ENCODE measurements at regions not wholly inside any gene's neighbourhood (a gene's known extent, or its start where the extent isn't known, plus 50 kb on each side); places are given as distances from the start of the nearest gene placed in this dataset.

DNA sequence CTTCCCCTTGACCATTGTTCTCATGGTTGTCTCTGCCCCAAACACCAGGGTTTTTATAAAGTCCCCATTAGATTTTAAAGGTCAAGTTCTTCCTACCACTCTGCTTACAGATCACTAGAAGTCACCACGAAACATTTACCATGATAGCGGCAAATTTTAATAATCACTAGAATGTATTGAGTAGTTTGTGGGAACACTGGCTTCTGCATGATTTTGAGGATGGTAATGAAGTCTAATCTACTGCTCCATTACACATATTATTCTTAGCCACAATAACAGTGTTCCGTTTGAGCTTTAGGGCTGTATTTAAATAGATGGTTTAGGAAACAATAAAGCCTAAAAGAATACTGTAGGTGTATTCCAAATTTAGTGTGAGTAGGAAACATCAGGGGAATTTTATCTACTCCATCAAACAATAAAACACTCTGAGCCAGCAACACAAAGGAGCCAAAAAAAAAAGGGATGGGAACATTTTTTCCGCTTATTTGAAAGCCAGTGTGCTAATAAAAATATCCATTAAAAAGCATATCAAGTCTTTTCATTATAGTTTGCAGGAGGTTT lies 49.7 kb downstream of the KLF12 start:
- no peak for DNase-seq (ENCODE audit: low spot score)

- no peak for DNase-seq (ENCODE audit: low spot score)
Measured at GRCh38 chr13:74082741-74083160, 51.5 kb downstream of the KLF12 start.

GRCh38 chr13:74080762-74081161 lies 53.4 kb downstream of the KLF12 start:
- DNase-seq (ENCODE audit: low spot score): no peak

DNA sequence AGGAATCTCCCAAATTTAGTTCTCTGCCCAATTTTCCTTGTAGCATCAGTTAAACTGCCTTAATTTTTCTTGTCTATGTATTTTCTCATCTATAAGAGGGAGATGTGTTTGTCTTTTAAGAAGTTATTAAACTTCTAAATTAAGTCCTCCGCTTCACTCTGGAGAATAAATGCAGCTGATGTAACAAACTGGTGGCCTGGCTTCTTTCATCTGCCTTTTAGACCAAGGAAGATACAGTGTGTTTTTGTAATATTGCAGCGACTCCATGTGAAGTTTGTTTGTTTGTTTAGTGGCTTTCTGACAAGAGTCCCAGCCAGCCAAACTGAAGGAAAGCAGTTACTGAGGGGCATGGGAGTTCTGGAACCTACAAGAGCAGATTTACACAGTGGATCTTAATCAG lies 56.4 kb downstream of the KLF12 start:
- no peak for DNase-seq (ENCODE audit: low spot score)

GRCh38 chr13:74077375-74077774 lies 56.8 kb downstream of the KLF12 start:
- DNase-seq (ENCODE audit: low spot score): no peak

GRCh38 chr13:74074723-74075122 lies 59.5 kb downstream of the KLF12 start:
- DNase-seq (ENCODE audit: low spot score): peak; percentile 44

DNA sequence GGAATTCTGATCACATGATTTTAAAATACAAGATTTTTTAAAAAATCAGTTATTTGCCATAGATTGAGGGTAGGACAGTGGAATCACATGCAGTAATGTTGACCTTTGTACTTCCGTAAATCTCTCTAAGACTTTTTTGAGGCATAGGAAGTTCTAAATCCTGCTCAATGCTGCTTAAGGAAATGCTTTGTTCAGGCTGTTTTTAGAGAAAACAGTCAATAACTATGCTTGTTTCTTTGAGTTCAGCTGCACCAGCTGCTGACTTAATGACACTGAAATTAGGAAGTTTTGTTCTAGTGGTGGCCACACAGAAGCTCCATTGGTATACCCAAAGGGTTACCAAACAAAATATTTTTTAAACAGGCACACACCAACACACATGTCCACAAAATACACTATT lies 60.9 kb downstream of the KLF12 start:
- DNase-seq (ENCODE audit: low spot score): no peak

DNA sequence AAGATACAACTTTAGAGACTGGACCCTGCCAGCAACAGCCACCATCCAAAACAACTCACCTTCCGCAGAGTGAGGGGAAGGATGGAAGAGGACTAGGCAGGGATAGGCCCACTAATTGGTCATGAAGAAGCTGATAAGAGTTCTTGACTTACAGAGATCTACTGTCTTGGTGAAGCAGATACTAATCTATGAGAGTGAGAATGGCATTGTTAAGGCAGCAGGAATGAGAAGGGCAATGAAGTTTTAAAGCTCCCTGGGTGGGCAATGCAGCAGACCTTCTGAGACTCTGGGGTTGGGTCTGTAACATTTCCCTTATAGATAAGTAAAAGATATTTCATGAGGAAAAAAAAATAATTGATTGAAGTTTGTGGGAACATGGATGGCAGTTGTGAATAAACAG lies 63.7 kb downstream of the KLF12 start:
- no peak for DNase-seq (ENCODE audit: low spot score)

GRCh38 chr13:74070065-74070464 lies 64.1 kb downstream of the KLF12 start:
- no peak for DNase-seq (ENCODE audit: low spot score)

GRCh38 chr13:74068471-74068870 lies 65.7 kb downstream of the KLF12 start:
- DNase-seq (ENCODE audit: low spot score): no peak

DNA sequence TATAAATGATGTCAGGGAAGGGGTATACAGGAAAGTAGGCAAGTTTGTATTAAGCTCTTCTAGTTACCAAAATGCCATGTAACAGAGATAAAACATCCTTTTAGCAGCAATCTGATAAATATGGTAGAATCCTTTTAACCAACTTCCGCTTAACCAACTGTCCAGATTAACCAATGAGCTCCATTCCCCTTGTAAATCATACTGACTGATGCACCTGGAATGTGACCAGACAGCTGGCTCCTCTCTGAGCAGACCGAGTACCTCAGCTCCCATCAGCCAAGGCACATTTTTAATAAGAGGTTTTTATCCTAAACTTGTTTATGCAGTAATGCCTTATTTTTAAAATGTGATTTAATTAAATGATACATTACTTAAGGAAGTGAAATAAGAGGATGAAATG lies 66.4 kb downstream of the KLF12 start:
- no peak for DNase-seq (ENCODE audit: low spot score)

DNA sequence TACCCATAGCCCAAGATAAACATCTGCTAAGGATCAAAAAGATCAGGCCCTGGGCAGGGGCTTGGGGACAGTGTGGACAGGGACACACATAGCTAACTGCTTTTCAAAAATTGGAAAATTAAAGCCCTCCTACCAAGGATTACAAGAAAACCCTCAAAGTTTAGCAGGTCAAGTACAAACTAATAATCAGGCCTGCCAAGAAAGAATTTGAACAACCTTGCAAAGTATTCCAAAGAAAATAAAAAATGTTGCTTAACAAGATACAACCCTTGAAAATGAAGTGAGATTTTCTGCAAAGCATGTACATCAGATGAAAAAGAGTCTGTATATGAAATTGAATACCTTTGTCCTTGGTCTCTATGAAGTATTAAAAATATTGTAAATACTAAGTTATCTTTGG lies 67.3 kb downstream of the KLF12 start:
- DNase-seq (ENCODE audit: low spot score): no peak

- DNase-seq (ENCODE audit: low spot score): no peak
Measured at GRCh38 chr13:74064805-74065312, 69.3 kb downstream of the KLF12 start.

GRCh38 chr13:74063533-74064100 lies 70.6 kb downstream of the KLF12 start:
- DNase-seq (ENCODE audit: low spot score): no peak

DNA sequence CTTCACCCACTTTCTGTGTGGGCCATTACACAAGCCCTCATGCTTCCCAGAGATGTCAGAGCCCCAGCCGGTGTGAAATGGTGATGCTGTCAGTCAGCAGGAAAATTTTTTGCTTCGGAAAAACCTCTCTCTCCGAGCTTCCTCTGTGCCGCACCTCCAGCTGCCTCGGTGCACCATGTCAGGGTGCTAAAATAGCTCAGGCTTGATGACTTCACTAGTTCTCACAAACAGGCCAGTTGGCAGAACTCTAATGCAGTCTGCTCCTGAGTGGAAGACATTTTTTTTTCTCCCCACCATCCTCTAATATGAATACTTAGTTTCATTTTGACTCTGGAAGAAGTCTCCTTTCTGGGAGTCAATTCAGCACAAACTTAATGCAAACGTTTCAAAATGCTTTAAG lies 71.3 kb downstream of the KLF12 start:
- peak; percentile 57 for DNase-seq (ENCODE audit: low spot score)

GRCh38 chr13:74061926-74062595 lies 72.1 kb downstream of the KLF12 start:
- peak; percentile 56 for DNase-seq (ENCODE audit: low spot score)

- DNase-seq (ENCODE audit: low spot score): peak; percentile 9
Measured at GRCh38 chr13:74056801-74057542, 77.2 kb downstream of the KLF12 start.

DNA sequence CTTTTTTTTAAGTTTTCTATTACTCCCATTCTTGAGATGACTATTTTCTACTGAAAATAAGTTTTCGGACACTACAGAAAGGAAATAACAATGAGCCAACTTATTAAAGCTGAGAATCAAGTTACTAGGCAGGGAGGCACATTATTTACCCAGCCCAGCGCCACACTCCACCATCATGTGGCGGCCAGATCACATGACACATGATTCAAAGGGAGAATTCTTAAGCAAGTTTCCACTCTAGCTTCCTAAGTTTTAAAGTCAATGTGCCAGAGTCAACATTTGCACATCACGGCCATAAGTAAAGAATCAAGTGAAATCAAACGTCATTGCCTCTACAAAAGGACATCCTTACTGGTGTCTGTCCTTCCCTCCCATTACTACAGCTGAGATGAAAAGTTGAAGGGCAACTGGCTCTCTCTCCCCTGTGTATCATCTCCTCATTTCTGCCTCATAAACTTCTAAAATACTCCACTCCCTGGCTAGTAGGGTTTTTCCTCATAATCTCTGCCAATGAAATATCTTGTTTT lies 81.7 kb downstream of the KLF12 start:
- DNase-seq (ENCODE audit: low spot score): no peak

DNA sequence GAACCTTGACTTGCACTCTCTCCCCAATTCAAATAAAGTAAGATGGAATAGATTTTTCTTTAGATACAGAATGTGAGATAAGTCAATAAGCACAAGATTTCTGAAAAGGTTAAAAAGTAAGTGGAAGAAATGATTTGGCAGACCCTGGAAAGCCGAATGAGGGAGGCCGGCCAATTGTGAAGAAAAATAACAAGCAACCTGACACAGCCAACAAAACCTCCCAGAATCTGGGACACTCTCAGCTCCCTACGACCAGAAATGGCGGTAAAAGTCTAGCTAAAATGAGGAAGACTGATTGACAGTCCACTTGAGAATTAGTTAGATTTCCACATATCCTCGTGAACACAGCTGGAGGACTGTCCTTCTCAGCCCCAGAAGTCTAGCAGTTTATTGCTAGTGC lies 85.4 kb downstream of the KLF12 start:
- DNase-seq (ENCODE audit: low spot score): no peak

DNA sequence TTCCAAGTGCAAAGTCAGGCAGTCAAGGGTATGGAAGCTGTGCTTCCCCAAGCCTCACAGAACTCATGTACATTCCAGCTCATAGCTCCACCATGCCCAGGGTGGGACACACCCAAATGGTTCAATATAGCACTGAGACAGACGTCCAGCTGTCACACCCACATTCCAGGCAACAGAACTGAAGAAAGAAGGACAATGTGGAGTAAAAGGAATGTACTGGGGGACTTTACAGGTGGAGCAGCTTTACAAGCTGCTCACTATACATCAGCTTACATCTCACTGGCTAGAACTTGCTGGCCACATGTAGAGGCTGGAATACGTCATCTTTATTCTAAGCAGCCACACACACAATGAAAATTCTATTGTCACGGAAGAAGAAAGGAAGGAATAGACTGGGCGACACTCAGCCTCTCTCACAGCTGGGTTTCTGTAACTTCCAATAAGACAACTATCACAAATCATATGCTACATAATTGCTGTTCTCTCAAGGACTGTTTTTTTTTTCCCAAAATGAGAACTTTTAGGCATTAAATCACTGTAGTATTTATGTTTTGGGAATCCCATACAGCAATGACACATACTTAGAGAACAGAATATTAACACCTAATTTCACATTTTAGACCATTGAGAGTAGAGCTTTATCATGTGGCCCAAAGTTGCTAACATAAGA lies 86.1 kb downstream of the KLF12 start:
- DNase-seq (ENCODE audit: low spot score): peak; percentile 12

DNA sequence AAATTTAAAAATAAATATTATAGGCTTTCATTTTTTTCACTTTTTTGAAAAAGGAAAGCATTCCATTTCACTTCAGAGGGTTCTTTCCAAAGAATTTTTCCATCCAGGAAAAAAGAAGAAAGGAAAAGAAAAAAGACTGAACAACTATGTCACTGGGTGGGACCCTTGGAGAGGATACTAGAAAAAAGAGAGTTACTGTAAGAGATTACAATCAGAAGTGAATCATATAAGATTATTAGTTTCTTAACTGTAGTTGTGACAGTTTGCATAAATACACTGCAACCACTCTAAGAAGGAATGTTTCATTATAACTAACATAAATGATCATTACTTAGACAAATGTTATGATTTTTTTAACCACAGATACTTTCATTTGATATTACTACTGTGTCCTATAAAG lies 87.8 kb downstream of the KLF12 start:
- peak; percentile 29 for DNase-seq (ENCODE audit: low spot score)

GRCh38 chr13:74045583-74045982 lies 88.6 kb downstream of the KLF12 start:
- no peak for DNase-seq (ENCODE audit: low spot score)

Measured in GM03348 (cell line).